Stimulated activated naive CD8-positive, alpha-beta T cell treated with anti-CD3 and anti-CD28 coated beads, Interleukin-15, Interleukin-2, amounts not matched to agents 100 U/mL and 50 U/mL, for 24 hours (primary cell): ENCODE measurements at regions not wholly inside any gene's neighbourhood (a gene's known extent, or its start where the extent isn't known, plus 50 kb on each side); places are given as distances from the start of the nearest gene placed in this dataset.

Experiments used
- ATAC-seq: fragments of 150-1000 bp; cut with Tn5 transposase; one replicate; pipeline ENCODE4 v1.10.0; 2021
- DNase-seq: peaks from one replicate; pipeline ENCODE4 v3.0.0; 2021

DNA sequence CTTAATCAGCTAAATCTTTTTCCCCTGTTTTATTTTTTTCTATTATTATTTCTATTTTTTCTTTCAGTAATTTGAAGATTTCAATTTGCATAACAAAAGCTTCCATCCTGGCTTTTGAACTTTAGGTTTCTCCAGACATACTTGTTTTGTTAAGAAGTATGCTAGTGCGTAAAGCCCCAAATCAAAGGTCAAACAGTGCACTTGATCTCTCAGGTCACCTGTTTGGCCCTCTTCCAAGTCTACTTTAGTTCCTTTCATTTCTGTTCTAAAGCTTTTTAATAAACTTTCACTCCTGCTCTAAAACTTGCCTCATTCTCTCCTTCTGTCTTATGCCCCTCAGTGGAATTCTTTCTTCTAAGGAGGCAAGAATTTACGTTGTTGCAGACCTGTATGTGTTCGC, 54.6 kb upstream of the ATXN7L3B start:
- DNase-seq: no peak
- ATAC-seq: no peak
